Activated CD8-positive, alpha-beta T cell treated with anti-CD3 and anti-CD28 coated beads, Interleukin-2, amount 10 ng/mL, durations not matched to agents 7 days and 5 days (primary cell): ENCODE measurements at regions not wholly inside any gene's neighbourhood (a gene's known extent, or its start where the extent isn't known, plus 50 kb on each side); places are given as distances from the start of the nearest gene placed in this dataset.

Experiments used
- ATAC-seq: fragments of 150-1000 bp; cut with Tn5 transposase; one replicate; pipeline ENCODE4 v1.10.0; 2021; ENCODE audit warnings: moderate library complexity
- CTCF ChIA-PET: fragments of 350-600 bp; sonication (Branson Sonifier 250); formaldehyde crosslinking; loops from one replicate; lab custom pipeline; 2021; ENCODE audit warnings: antibody characterized with exemption; lab: Charles Lee
- POLR2A ChIA-PET: fragments of 350-600 bp; sonication (Branson Sonifier 250); formaldehyde crosslinking; loops from one replicate; lab custom pipeline; 2021; ENCODE audit warnings: antibody characterized with exemption; lab: Charles Lee
- DNase-seq: peaks from one replicate; pipeline ENCODE4 v3.0.0-alpha.2; 2020
- H3K27ac Mint-ChIP-seq: one replicate; pipeline ENCODE4 v1.8.0; 2021; ENCODE audit warnings: mild to moderate bottlenecking, mixed read lengths
- H3K27me3 Mint-ChIP-seq: one replicate; pipeline ENCODE4 v1.8.0; 2021; ENCODE audit warnings: low read depth, mixed read lengths
- H3K36me3 Mint-ChIP-seq: one replicate; pipeline ENCODE4 v1.8.0; 2021; ENCODE audit warnings: low read depth, mixed read lengths
- H3K4me1 Mint-ChIP-seq: one replicate; pipeline ENCODE4 v1.8.0; 2021; ENCODE audit warnings: low read depth, mixed read lengths
- H3K4me3 Mint-ChIP-seq: one replicate; pipeline ENCODE4 v1.8.0; 2021; ENCODE audit warnings: mild to moderate bottlenecking, mixed read lengths
- H3K9me3 Mint-ChIP-seq: one replicate; pipeline ENCODE4 v1.8.0; 2022; ENCODE audit warnings: mixed read lengths; ENCODE audit not compliant: insufficient read depth

DNA sequence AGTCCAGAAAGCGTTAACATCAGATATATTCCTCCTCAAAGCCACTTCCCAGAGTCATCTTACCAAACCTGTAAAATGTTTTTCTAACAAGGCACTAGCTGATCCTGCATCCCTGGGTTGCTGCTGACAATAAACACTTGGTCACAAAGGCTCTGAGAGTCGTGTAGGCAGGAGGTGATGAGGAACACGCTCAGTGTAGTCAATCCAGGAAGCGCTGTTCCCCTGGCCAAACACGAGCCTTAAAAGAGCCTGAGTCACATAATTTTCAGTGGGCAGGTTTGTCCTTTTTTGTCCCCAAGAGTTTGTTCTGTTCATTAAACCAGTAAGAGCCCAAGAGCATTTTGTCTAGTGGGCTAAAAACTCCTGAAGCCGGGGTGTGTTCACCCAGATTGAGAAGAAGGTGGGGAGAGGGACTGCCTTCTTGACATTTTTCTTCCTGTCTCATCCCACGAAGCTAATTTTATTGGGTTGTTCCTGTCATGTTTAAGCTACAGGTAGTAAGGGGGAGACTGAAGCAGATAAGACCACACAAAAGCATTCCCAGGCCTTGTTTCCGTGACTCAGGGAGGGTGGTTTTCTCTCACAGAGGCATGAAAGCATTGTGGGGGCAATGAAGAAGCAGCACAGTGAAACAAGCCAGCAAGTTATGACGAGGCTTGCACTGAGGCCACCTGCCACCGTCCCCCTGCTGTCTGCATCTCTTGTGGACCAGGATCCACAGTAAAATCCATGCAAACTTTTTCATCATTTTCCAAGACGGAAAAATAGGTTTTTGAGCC, 73.7 kb downstream of the FOXB1 start:
- peaks cover 4% of the 10 kb centered on the region for H3K27me3 Mint-ChIP-seq
- ATAC-seq (no peak), DNase-seq (peak; percentile 30)
- H3K4me1 Mint-ChIP-seq: peaks cover 41% of the 10 kb centered on the region
- ChIA-PET POLR2A (no interaction called here), CTCF (interaction anchor here (2.3 kb wide), 1 partner anchor 159 kb away, joined by 10 read pairs; no protein-coding TSS in a partner anchor)
- H3K4me3 Mint-ChIP-seq: no peak overlapping the region
- H3K27ac Mint-ChIP-seq: peak overlapping the region; percentile 65
- no peaks in the 10 kb centered on the region for H3K9me3 Mint-ChIP-seq
- H3K36me3 Mint-ChIP-seq: no peaks in the 10 kb centered on the region

DNA sequence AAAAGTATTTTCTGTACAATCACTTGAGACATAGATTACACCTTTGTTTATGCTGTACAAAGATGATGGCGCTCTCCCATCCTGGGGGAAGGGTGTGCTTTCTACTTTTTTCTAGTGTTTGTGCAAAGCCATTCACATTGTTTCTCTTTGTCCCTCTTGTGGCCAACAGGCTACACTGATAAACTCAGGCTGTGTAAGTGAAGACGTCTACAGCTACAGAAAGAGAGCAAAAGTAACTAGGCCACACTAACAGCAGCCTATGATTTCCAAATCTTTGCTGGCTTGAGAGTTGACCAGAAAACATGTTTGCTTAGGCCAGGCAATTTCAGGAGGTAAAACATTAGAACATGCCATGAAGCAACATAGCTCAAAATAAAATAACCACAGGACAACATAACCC, 75.1 kb downstream of the FOXB1 start:
- no peaks in the 10 kb centered on the region for H3K36me3 Mint-ChIP-seq
- ChIA-PET POLR2A (no interaction called here), CTCF (interaction anchor here (0.7 to 2.3 kb wide), 12 partner anchors 10 to 247 kb away, joined by 3 to 10 read pairs (median 3); no protein-coding TSS in a partner anchor)
- peaks cover 4% of the 10 kb centered on the region for H3K27me3 Mint-ChIP-seq
- ATAC-seq: no peak
- H3K4me1 Mint-ChIP-seq: peaks cover 34% of the 10 kb centered on the region
- no peak for DNase-seq
- H3K27ac Mint-ChIP-seq: no peak overlapping the region
- no peaks in the 10 kb centered on the region for H3K9me3 Mint-ChIP-seq
- H3K4me3 Mint-ChIP-seq: no peak overlapping the region

DNA sequence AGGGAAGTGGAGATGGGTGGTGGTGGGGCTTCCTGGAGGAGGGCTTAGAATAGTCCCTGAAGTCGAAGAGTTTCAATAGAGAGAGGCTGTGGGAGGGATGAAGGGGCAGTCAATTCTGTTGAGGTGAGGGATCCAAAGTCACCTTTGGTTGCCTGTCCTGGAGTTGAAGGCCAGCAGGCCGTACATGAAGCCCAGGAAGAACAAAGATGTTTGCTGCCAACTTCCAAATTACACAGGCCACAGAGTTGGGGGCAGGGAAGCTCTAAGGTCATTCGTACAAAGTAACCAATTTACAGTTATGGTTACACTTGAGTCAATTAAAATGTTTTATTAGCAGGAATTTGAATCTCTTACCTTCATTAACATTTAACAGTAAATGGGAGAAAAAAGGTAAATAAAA, 77.9 kb downstream of the FOXB1 start:
- H3K4me1 Mint-ChIP-seq: peaks cover 13% of the 10 kb centered on the region
- H3K4me3 Mint-ChIP-seq: no peak overlapping the region
- peaks cover 7% of the 10 kb centered on the region for H3K27me3 Mint-ChIP-seq
- ATAC-seq (no peak), DNase-seq (no peak)
- ChIA-PET CTCF (no interaction called here), POLR2A (no interaction called here)
- no peak overlapping the region for H3K27ac Mint-ChIP-seq
- no peaks in the 10 kb centered on the region for H3K9me3 Mint-ChIP-seq
- no peaks in the 10 kb centered on the region for H3K36me3 Mint-ChIP-seq

DNA sequence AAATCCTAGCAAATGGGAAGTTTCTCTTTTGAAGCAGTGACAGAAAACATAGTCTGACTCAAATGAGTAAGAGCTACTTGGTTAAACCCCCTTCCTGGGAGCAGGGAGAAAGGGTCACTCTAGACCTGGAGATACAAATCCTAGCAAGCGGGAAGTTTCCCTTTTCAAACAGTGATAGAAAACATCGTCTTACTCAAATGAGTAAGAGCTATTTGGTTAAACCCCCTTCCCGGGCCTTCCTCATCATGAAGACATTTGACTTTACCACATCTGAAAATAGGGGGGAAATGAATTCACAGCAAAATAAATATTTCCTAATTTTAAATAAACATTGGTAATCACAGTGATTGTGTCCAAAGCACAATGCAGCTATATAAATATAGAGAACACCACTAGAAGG, 79.2 kb downstream of the FOXB1 start:
- POLR2A ChIA-PET: no interaction called here
- H3K27ac Mint-ChIP-seq: no peak overlapping the region
- no peaks in the 10 kb centered on the region for H3K4me1 Mint-ChIP-seq
- CTCF ChIA-PET: interaction anchor here (0.8 to 1.5 kb wide), 2 partner anchors 19 to 86 kb away, joined by 3 read pairs; no protein-coding TSS in a partner anchor
- DNase-seq (no peak), ATAC-seq (no peak)
- H3K4me3 Mint-ChIP-seq: no peak overlapping the region
- H3K9me3 Mint-ChIP-seq: no peaks in the 10 kb centered on the region
- H3K27me3 Mint-ChIP-seq: peaks cover 11% of the 10 kb centered on the region
- no peaks in the 10 kb centered on the region for H3K36me3 Mint-ChIP-seq

DNA sequence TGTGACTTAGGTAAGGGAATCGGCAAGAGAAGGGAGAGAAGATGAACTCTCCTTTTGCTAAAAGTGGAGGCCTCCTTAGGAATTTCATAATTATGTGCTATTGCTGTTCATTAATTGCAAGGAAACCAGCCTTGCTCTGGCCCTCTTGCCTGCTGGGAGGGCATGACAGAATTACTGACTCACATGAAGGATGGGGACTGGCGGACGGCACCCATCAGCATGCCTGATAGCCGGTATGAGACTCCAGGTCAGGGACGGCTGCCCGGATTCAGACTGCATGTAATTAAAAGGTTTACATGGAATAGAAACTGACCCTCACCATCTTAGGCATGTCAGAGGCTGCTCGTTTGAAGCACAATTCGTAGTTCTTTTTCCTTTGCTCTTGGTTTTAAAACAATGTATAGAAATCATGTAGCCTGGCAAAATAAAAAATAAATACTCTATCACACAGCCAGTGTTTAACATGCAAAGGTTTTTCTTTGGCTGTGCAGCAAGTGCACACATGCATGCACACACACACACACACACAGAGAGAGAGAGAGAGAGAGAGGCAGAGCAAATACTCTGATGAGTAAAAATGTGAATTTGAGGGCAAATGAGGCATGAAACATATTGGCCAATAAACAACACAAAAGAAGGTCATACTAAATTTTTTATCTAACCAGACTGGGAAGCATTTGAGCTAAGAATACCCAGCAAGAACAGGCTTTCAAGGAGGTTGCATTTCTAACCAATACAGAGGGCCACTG, 82.7 kb downstream of the FOXB1 start:
- Mint-ChIP-seq H3K9me3 (no peaks in the 10 kb centered on the region), H3K36me3 (no peaks in the 10 kb centered on the region), H3K4me1 (no peaks in the 10 kb centered on the region), H3K4me3 (no peak overlapping the region), H3K27me3 (peaks cover 18% of the 10 kb centered on the region), H3K27ac (no peak overlapping the region)
- ChIA-PET CTCF (interaction anchor here (0.7 to 1.0 kb wide), 4 partner anchors 12 to 362 kb away, joined by 3 read pairs; no protein-coding TSS in a partner anchor), POLR2A (no interaction called here)
- DNase-seq: no peak
- no peak for ATAC-seq

DNA sequence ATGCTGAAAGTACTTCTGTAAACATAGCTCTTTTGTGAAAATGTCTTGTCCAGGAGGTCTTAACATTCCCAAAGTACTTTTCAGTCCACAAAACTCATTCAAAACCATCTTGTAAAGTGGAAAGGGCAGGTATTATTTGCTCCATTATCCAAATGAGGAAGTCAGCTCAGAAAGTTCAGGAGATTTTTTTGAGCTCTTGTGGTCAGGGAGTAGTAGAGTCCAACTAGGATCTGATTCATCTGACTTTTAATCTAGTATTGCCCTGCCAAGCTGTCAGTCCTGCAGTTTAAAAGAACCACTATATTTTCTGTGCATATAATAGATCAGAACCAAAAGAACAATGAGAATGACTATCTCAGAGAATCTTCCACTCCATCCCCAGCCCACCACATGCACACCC, 83.5 kb downstream of the FOXB1 start:
- CTCF ChIA-PET: interaction anchor here (0.7 to 1.0 kb wide), 5 partner anchors 10 to 363 kb away, joined by 3 read pairs; no protein-coding TSS in a partner anchor
- no peaks in the 10 kb centered on the region for H3K36me3 Mint-ChIP-seq
- DNase-seq: no peak
- no peaks in the 10 kb centered on the region for H3K9me3 Mint-ChIP-seq
- H3K4me3 Mint-ChIP-seq: no peak overlapping the region
- H3K27ac Mint-ChIP-seq: no peak overlapping the region
- ATAC-seq: no peak
- POLR2A ChIA-PET: no interaction called here
- no peaks in the 10 kb centered on the region for H3K4me1 Mint-ChIP-seq
- H3K27me3 Mint-ChIP-seq: peaks cover 23% of the 10 kb centered on the region

DNA sequence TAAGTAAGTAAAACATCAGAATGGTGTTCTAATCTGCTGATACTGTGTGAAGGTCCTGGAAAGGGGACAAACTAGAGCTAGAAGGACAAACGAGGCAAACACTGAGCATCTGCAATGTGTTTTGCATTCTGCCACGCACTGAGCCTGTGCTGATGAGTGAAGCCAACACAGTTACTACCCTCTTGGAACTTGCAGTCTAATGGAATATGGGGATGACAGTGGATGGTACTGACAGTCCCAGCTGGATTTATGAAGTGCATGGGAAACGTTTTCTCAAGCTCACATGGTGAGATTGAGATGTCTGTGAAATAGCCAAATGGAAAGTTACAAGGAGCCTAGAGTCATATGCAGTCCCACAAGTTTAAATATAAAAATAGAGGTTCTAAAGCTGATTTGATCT, 86.6 kb downstream of the FOXB1 start:
- ChIA-PET POLR2A (no interaction called here), CTCF (interaction anchor here (1.2 kb wide), 1 partner anchor 46 kb away, joined by 3 read pairs; no protein-coding TSS in a partner anchor)
- Mint-ChIP-seq H3K9me3 (no peaks in the 10 kb centered on the region), H3K36me3 (no peaks in the 10 kb centered on the region), H3K4me3 (no peak overlapping the region), H3K27ac (no peak overlapping the region), H3K4me1 (no peaks in the 10 kb centered on the region), H3K27me3 (peaks cover 33% of the 10 kb centered on the region)
- no peak for DNase-seq
- ATAC-seq: no peak

DNA sequence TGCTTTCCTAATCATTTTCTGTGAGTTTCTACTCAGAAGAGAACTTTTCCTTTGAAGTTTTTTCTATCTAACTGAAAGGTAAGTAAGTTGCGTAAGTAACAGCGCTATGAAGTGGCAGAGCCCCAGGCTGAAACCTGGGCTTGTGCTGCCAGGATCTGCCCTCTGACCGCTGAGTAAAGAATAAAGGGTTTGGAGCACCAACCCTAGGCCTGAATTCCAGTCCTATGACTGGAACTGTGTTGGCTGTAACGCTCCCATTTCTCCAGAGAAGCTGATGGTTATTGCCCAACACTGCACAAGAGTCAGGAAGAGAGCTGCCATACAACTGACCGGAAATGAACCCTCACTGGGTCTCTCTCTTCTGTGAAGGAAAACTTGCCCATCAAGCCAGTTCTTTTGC, 87.0 kb downstream of the FOXB1 start:
- no peaks in the 10 kb centered on the region for H3K4me1 Mint-ChIP-seq
- peaks cover 33% of the 10 kb centered on the region for H3K27me3 Mint-ChIP-seq
- H3K27ac Mint-ChIP-seq: no peak overlapping the region
- POLR2A ChIA-PET: no interaction called here
- H3K36me3 Mint-ChIP-seq: no peaks in the 10 kb centered on the region
- DNase-seq (no peak), ATAC-seq (no peak)
- H3K4me3 Mint-ChIP-seq: no peak overlapping the region
- no peaks in the 10 kb centered on the region for H3K9me3 Mint-ChIP-seq
- CTCF ChIA-PET: interaction anchor here (1.2 kb wide), 1 partner anchor 46 kb away, joined by 3 read pairs; no protein-coding TSS in a partner anchor

DNA sequence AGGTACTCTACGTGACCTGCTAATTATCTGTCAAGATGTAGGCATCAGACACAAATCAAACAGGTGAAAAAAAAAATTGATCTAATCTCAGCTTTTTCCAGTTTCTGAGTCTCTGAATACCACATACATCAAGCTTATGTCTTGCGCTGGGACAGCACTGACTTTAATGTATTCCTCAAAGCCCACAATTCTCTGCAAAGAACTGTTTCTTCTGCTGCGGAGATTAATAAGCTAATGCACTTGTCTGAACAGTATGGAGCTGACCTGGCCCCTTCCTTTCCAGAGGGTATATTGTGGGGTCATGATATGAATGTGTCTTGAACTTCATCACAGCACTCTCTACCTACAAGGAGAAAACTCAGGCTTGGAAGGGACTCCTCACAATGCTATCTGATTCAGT, 87.8 kb downstream of the FOXB1 start:
- Mint-ChIP-seq H3K36me3 (no peaks in the 10 kb centered on the region), H3K4me1 (no peaks in the 10 kb centered on the region), H3K9me3 (no peaks in the 10 kb centered on the region), H3K27me3 (peaks cover 33% of the 10 kb centered on the region), H3K27ac (no peak overlapping the region), H3K4me3 (no peak overlapping the region)
- DNase-seq (no peak), ATAC-seq (no peak)
- CTCF ChIA-PET: interaction anchor here (1.3 kb wide), 1 partner anchor 21 kb away, joined by 3 read pairs; no protein-coding TSS in a partner anchor
- POLR2A ChIA-PET: no interaction called here

DNA sequence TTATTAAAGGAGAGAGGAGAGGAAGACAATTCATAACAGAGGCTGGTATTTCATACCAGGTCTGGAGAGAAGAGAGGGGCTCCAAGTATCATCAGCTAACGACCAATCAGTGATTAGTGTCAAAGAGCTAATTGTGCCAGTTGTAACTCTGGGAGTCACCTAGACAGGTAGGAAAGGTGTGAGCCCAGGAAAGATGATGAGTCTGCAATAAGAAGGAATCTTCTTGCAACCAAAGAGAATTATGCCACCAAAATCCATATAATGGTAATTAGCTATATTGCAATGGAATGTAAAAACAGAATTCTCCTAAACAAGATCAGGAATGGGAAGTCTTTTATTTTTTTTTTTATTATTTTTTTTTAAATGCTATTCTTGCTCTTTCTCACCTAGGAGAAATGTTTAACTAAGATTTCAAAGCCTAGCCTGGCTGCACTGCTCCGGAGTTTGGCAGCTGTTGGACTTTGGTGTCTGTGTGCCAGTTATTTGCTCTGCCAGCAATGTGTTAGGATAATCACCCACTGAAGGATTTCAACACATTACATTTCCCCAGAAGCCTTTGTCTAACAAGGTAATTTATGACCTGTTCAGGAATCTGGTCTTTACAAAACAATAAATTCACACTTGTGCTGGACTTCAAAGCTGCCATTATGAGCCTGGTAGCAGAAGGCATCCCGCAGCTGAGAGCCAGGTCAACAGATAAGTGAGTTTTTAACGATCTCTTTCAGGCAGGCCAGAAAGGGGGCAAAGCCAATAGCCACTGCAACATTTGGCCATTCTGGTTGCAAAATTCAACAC, 89.4 kb downstream of the FOXB1 start:
- H3K27me3 Mint-ChIP-seq: peaks cover 32% of the 10 kb centered on the region
- H3K36me3 Mint-ChIP-seq: no peaks in the 10 kb centered on the region
- CTCF ChIA-PET: interaction anchor here (1.2 to 1.3 kb wide), 2 partner anchors 22 to 27 kb away, joined by 3 to 4 read pairs; no protein-coding TSS in a partner anchor
- no peaks in the 10 kb centered on the region for H3K9me3 Mint-ChIP-seq
- ATAC-seq (no peak), DNase-seq (no peak)
- no peaks in the 10 kb centered on the region for H3K4me1 Mint-ChIP-seq
- no peak overlapping the region for H3K27ac Mint-ChIP-seq
- POLR2A ChIA-PET: no interaction called here
- H3K4me3 Mint-ChIP-seq: no peak overlapping the region

DNA sequence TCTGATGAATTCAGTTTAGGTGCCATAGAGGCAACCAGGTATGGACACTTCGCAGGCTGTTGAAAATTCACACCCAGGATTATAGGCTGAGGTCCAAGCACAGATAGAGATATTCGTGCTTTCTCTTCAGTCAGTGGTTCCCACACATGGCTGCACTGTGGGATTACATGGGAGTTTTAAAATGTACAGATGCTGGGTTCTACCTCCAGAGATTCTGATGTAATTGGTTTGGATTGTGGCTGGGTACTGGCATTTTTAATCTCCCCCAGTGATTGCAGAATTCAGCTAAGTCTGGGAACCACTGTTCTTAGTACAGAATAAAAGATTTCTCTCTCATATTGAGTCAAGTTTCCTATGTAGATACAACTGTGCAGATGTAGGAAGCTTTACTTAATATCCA, 91.6 kb downstream of the FOXB1 start:
- H3K9me3 Mint-ChIP-seq: no peaks in the 10 kb centered on the region
- H3K36me3 Mint-ChIP-seq: no peaks in the 10 kb centered on the region
- no peaks in the 10 kb centered on the region for H3K4me1 Mint-ChIP-seq
- CTCF ChIA-PET: no interaction called here
- POLR2A ChIA-PET: no interaction called here
- no peak for DNase-seq
- no peak overlapping the region for H3K27ac Mint-ChIP-seq
- H3K27me3 Mint-ChIP-seq: peaks cover 28% of the 10 kb centered on the region
- H3K4me3 Mint-ChIP-seq: no peak overlapping the region
- no peak for ATAC-seq
